GM10248 (cell line): ENCODE measurements at regions not wholly inside any gene's neighbourhood (a gene's known extent, or its start where the extent isn't known, plus 50 kb on each side); places are given as distances from the start of the nearest gene placed in this dataset.

Source experiments
- CTCF ChIA-PET: fragments of 300-600 bp; sonication (Branson Sonifier 250); formaldehyde crosslinking; extraction: SDS; loops from one replicate; lab custom pipeline; 2021; ENCODE audit warnings: antibody characterized with exemption; lab: Yijun Ruan, JAX
- POLR2A ChIA-PET: fragments of 350-650 bp; sonication (Branson Sonifier 250); formaldehyde crosslinking; extraction: SDS; loops from one replicate; lab custom pipeline; 2020; ENCODE audit warnings: antibody characterized with exemption; lab: Yijun Ruan, JAX
- DNase-seq: peaks from one replicate; pipeline ENCODE4 v3.0.0; 2012; ENCODE audit errors: extremely low spot score
- TF ChIP-seq, protein P1 (sequence below): IDR thresholded peaks from 2 replicates; pipeline ENCODE4 v1.5.1; 2012; ENCODE audit warnings: mild to moderate bottlenecking, low read depth; ENCODE audit errors: extremely low read depth, missing control alignments, control extremely low read depth

DNA sequence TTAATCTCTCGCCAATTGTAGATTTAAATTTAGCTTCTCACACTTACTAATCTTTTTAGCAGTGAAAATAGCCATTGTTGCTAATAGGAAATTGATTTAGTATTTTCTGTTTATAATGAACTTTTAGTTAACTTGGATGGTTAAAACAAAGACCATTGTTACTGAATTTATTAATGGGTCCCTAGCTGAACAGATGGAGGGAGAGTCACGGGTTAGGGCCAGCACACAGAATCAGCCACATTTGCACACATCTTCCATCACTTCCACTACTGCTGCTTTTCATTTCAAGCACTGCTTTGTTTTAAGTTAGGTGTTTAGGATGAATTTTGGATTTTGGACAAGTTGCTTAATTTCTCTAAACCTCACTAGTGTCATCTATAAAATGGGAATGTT lies 125.9 kb upstream of the ADAMTSL1 start:
- POLR2A ChIA-PET: no interaction called here
- DNase-seq: no peak
- CTCF ChIA-PET: interaction anchor here (0.9 kb wide), 1 partner anchor 93 kb away, joined by 3 read pairs; no protein-coding TSS in a partner anchor
- TF ChIP-seq, protein P1, sequence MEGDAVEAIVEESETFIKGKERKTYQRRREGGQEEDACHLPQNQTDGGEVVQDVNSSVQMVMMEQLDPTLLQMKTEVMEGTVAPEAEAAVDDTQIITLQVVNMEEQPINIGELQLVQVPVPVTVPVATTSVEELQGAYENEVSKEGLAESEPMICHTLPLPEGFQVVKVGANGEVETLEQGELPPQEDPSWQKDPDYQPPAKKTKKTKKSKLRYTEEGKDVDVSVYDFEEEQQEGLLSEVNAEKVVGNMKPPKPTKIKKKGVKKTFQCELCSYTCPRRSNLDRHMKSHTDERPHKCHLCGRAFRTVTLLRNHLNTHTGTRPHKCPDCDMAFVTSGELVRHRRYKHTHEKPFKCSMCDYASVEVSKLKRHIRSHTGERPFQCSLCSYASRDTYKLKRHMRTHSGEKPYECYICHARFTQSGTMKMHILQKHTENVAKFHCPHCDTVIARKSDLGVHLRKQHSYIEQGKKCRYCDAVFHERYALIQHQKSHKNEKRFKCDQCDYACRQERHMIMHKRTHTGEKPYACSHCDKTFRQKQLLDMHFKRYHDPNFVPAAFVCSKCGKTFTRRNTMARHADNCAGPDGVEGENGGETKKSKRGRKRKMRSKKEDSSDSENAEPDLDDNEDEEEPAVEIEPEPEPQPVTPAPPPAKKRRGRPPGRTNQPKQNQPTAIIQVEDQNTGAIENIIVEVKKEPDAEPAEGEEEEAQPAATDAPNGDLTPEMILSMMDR: no peak

DNA sequence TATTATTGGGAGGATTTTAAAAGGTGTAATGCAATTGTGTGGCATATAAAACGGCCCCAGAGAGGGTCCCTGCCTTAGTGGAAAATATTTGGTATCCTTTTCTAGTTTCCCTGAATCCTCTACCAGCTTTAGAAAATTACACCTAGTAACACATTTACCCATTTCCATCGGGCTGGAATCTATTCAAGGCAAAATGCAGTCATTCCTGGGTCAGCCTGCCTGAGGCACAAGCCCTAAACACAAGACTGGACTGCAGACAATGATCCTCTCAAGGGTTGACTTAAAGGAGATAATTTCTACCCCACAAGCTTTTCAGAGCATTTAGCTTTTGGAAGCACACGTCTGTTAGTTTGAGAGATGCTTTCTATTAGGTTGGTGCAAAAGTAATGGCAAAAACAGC lies 124.4 kb upstream of the ADAMTSL1 start:
- no peak for DNase-seq
- TF ChIP-seq, protein P1: no peak
- POLR2A ChIA-PET: no interaction called here
- CTCF ChIA-PET: interaction anchor here (0.7 to 1.1 kb wide), 2 partner anchors 8 to 10 kb away, joined by 3 read pairs; no protein-coding TSS in a partner anchor

DNA sequence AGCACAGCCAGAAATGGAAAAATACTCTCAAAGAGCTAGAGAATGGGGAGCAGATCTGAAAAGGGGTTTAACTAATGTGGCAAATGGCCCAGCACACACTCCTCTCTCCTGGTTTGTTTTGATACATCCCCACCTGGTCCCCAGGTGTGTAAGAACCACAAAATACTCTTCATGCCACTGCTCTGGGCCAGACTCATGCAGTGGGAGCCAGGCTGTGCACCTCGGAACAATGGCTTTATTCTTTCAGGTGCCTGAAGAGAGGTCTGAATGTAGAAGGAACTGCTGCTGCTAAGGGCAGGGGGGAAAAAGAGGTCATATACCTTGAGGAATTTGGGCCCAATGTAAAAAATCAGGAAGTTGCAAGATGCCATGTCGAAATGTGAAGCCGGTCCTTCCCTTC lies 123.9 kb upstream of the ADAMTSL1 start:
- CTCF ChIA-PET: no interaction called here
- no peak for DNase-seq
- POLR2A ChIA-PET: no interaction called here
- TF ChIP-seq, protein P1: no peak

DNA sequence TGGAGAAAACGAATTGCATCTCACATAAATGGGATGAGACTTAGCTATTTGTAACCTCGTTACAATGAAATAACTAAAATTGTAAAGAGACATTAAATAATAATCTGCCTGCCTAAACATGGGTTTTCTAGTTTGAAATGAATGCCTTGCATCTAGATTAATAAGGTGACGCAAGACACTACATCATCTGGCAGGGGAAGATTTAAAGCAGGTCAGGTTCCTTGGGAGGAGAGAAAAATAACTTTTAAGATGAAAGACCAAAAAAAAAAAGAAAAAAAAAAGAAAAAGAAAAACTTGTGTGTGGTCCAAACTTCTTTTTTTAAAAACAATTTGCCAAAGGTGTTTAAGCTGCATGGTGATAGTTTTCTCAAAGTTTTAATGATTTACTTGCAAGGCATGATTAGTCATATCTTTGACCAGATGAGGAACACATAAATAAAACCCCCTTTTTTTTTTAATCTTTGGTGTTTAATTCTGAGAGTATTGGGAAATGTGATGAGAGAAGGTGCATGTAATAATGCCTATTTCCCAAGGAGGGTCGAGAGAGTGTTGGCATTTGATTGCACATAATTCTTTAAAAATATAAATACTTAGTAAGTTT lies 122.9 kb upstream of the ADAMTSL1 start:
- POLR2A ChIA-PET: no interaction called here
- CTCF ChIA-PET: interaction anchor here (1.1 kb wide), 1 partner anchor 92 kb away, joined by 3 read pairs; no protein-coding TSS in a partner anchor
- TF ChIP-seq, protein P1: no peak
- no peak for DNase-seq

DNA sequence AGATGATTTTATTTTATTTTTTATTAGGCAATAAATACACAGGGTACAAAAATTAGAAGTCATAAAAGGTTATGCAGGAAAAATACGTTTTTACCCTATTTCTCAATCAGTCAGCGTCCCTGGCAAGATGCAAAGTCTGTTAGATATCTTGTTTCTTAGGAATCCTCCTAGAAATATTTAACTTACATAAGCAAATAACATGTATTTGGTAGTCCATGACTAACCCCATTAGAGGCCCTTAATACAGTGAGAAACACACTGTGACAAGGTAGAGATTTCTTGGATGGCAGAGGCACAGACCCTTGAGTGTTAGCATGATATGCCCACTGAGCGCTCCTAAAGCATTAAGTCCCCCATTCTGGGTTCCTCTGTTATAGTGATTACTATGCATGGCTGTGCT lies 121.2 kb upstream of the ADAMTSL1 start:
- DNase-seq: no peak
- CTCF ChIA-PET: interaction anchor here (1.3 kb wide), 1 partner anchor 10 kb away, joined by 3 read pairs; no protein-coding TSS in a partner anchor
- POLR2A ChIA-PET: no interaction called here
- TF ChIP-seq, protein P1: no peak

DNA sequence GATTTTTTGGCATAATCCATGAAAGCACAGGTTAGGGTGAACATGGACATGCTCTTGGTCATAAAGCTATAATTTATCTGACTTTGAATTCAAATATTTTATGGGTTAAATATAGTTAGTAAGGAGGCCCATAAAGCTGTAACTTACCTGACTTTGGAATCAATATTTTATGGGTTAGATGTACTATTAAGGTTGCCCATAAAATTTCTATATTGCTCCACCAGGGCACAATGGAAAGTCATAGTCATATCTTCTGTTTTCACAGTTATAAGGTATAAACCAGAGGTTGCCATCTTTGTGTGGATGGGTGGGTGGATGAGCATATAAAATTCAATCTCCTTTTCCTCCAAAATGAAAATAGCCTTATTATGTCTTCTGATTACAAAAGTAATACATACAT lies 120.5 kb upstream of the ADAMTSL1 start:
- TF ChIP-seq, protein P1: no peak
- CTCF ChIA-PET: no interaction called here
- POLR2A ChIA-PET: no interaction called here
- no peak for DNase-seq
